Loucy (cell line): ENCODE measurements at regions not wholly inside any gene's neighbourhood (a gene's known extent, or its start where the extent isn't known, plus 50 kb on each side); places are given as distances from the start of the nearest gene placed in this dataset.

Source experiments
- H2AFZ ChIP-seq: fragments of 200-600 bp; sonication (generic); 2 replicates; pipeline ENCODE4 v1.6.0; 2016; ENCODE audit warnings: antibody characterized with exemption, mild to moderate bottlenecking, low read length, moderate library complexity
- H3F3A ChIP-seq: fragments of 200-600 bp; 2 replicates; pipeline ENCODE4 v1.6.0; 2016; ENCODE audit warnings: antibody characterized with exemption, low read depth, mild to moderate bottlenecking
- H3K27me3 ChIP-seq: fragments of 200-600 bp; sonication (generic); 2 replicates; pipeline ENCODE4 v1.6.1; 2014; ENCODE audit warnings: low read length, mild to moderate bottlenecking; ENCODE audit not compliant: insufficient read depth, poor library complexity, severe bottlenecking
- H3K36me3 ChIP-seq: fragments of 200-600 bp; sonication (generic); 2 replicates; pipeline ENCODE4 v1.6.1; 2016; ENCODE audit warnings: low read length; ENCODE audit not compliant: insufficient read depth
- H3K4me1 ChIP-seq: fragments of 200-600 bp; sonication (generic); 2 replicates; pipeline ENCODE4 v1.5.1; 2014; ENCODE audit warnings: low read length, mild to moderate bottlenecking; ENCODE audit not compliant: insufficient read depth, poor library complexity, severe bottlenecking
- H3K4me2 ChIP-seq: fragments of 200-600 bp; sonication (generic); 2 replicates; pipeline ENCODE4 v1.6.0; 2014; ENCODE audit warnings: antibody characterized with exemption, low read length, low read depth, mild to moderate bottlenecking; ENCODE audit not compliant: poor library complexity, severe bottlenecking
- H3K4me3 ChIP-seq: fragments of 200-600 bp; sonication (generic); 2 replicates; pipeline ENCODE4 v1.5.1; 2014; ENCODE audit warnings: low read length, mild to moderate bottlenecking, mixed read lengths; ENCODE audit not compliant: poor library complexity, severe bottlenecking
- H3K79me2 ChIP-seq: fragments of 200-600 bp; sonication (generic); 2 replicates; pipeline ENCODE4 v1.6.1; 2014; ENCODE audit warnings: low read length; ENCODE audit not compliant: insufficient read depth
- H3K9ac ChIP-seq: fragments of 200-600 bp; sonication (generic); 2 replicates; pipeline ENCODE4 v1.6.0; 2014; ENCODE audit warnings: mild to moderate bottlenecking, low read depth, low read length, moderate library complexity; ENCODE audit not compliant: poor library complexity, severe bottlenecking
- H3K9me2 ChIP-seq: fragments of 200-600 bp; sonication (generic); replicated peaks from 2 replicates; pipeline ENCODE4 v1.6.1; 2016; ENCODE audit warnings: low read depth, low read length, mixed read lengths
- H3K9me3 ChIP-seq: fragments of 200-600 bp; sonication (generic); 2 replicates; pipeline ENCODE4 v1.6.1; 2014; ENCODE audit warnings: mild to moderate bottlenecking, antibody characterized with exemption, low read length, low read depth; ENCODE audit not compliant: insufficient read depth
- H4K20me1 ChIP-seq: fragments of 200-600 bp; sonication (generic); 2 replicates; pipeline ENCODE4 v1.6.0; 2014; ENCODE audit warnings: antibody characterized with exemption, low read length, mild to moderate bottlenecking; ENCODE audit not compliant: insufficient read depth, poor library complexity, severe bottlenecking
- CTCF ChIP-seq: fragments of 200-600 bp; sonication (generic); conservative IDR thresholded peaks from 2 replicates; pipeline ENCODE4 v1.5.1; 2014; ENCODE audit warnings: mild to moderate bottlenecking, antibody characterized with exemption, low read length
- EZH2phosphoT487 ChIP-seq: fragments of 200-600 bp; IDR thresholded peaks from 2 replicates; pipeline ENCODE4 v1.6.1; 2018; ENCODE audit warnings: antibody characterized with exemption, mild to moderate bottlenecking, moderate library complexity, borderline replicate concordance

- Histone ChIP-seq H4K20me1 (no peaks in the 10 kb centered on the region), H3K4me3 (no peak overlapping the region), H3K27me3 (no peaks in the 10 kb centered on the region), H3F3A (no peaks in the 10 kb centered on the region), H3K4me1 (no peaks in the 10 kb centered on the region), H2AFZ (no peak overlapping the region), H3K79me2 (no peaks in the 10 kb centered on the region), H3K9me2 (no peaks in the 10 kb centered on the region), H3K9me3 (no peaks in the 10 kb centered on the region), H3K9ac (no peak overlapping the region), H3K4me2 (no peak overlapping the region), H3K36me3 (no peaks in the 10 kb centered on the region)
- TF ChIP-seq EZH2phosphoT487 (no peak), CTCF (no peak)
Observed at GRCh38 chr18:39515299-39515698, 1949.7 kb upstream of the CELF4 start.

DNA sequence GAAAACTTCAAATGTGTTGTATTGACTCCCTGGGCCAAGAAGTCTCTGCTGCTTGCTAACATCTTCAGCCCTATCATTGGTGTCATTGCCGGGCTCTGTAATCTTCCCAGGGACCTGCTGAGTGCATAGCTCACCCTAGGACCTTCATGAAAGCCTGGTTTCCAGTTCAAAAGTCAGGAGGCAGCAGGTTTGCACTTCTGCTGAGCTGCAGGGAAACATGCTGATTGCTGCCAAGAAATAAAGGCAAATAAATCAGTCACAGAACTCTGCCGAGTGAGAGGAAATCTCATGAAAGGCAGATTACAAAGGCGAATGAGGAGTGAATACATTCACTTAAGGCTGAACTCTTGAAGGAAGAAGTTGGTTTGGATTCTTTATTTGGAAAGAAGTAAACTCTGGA is 1947.6 kb upstream of the CELF4 start:
- Histone ChIP-seq H4K20me1 (no peaks in the 10 kb centered on the region), H3K36me3 (no peaks in the 10 kb centered on the region), H2AFZ (no peak overlapping the region), H3K27me3 (no peaks in the 10 kb centered on the region), H3K9ac (no peak overlapping the region), H3K9me2 (no peaks in the 10 kb centered on the region), H3K4me2 (no peak overlapping the region), H3K9me3 (no peaks in the 10 kb centered on the region), H3F3A (no peaks in the 10 kb centered on the region), H3K79me2 (no peaks in the 10 kb centered on the region), H3K4me3 (no peak overlapping the region), H3K4me1 (no peaks in the 10 kb centered on the region)
- TF ChIP-seq EZH2phosphoT487 (no peak), CTCF (no peak)

GRCh38 chr18:39506581-39507330 is 1941.2 kb upstream of the CELF4 start:
- no peaks in the 10 kb centered on the region for H4K20me1 ChIP-seq
- no peaks in the 10 kb centered on the region for H3K4me1 ChIP-seq
- no peaks in the 10 kb centered on the region for H3K27me3 ChIP-seq
- H3K79me2 ChIP-seq: no peaks in the 10 kb centered on the region
- no peaks in the 10 kb centered on the region for H3K36me3 ChIP-seq
- no peaks in the 10 kb centered on the region for H3K9me2 ChIP-seq
- H3F3A ChIP-seq: no peaks in the 10 kb centered on the region
- no peak overlapping the region for H2AFZ ChIP-seq
- H3K4me2 ChIP-seq: no peak overlapping the region
- no peak overlapping the region for H3K9ac ChIP-seq
- TF ChIP-seq EZH2phosphoT487: no peak
- TF ChIP-seq CTCF: no peak
- H3K9me3 ChIP-seq: no peaks in the 10 kb centered on the region
- H3K4me3 ChIP-seq: no peak overlapping the region
